Panc1 (cell line): ENCODE measurements at regions not wholly inside any gene's neighbourhood (a gene's known extent, or its start where the extent isn't known, plus 50 kb on each side); places are given as distances from the start of the nearest gene placed in this dataset.

Experiments
- ATAC-seq: fragments of 200-7000 bp; cut with Tn5 transposase; 2 replicates; pipeline ENCODE4 v1.9.1; 2020; ENCODE audit warnings: mild to moderate bottlenecking, moderate library complexity
- BruUV-seq: library from RNA; stranded (reverse); fragments of 400-500 nt; replicated peaks from 2 replicates; lab custom pipeline; 2021; lab: Mats Ljungman, UMichigan
- CTCF ChIA-PET: fragments of 300-600 bp; sonication (Branson Sonifier 250); formaldehyde crosslinking; loops from one replicate; lab custom pipeline; 2022; ENCODE audit warnings: antibody characterized with exemption; lab: Charles Lee
- POLR2A ChIA-PET: fragments of 300-600 bp; sonication (Branson Sonifier 250); formaldehyde crosslinking; loops from one replicate; lab custom pipeline; 2022; ENCODE audit warnings: antibody characterized with exemption; lab: Charles Lee
- DNase-seq: peaks from one replicate; pipeline ENCODE4 v3.0.0-alpha.2; 2010; ENCODE audit warnings: low read depth, low spot score
- H3K27ac ChIP-seq: 2 replicates; pipeline ENCODE4 v1.5.1; 2011; ENCODE audit warnings: mild to moderate bottlenecking, low read length, inconsistent platforms
- H3K27me3 ChIP-seq: fragments of 200-500 bp; sonication (Bioruptor generic); 2 replicates; pipeline ENCODE4 v1.6.0; 2014; ENCODE audit warnings: low read length, inconsistent platforms; ENCODE audit not compliant: control insufficient read depth, insufficient read depth
- H3K36me3 ChIP-seq: fragments of 200-500 bp; sonication (Bioruptor generic); 2 replicates; pipeline ENCODE4 v1.5.1; 2014; ENCODE audit warnings: inconsistent platforms, mild to moderate bottlenecking, low read length, moderate library complexity; ENCODE audit not compliant: control insufficient read depth, insufficient read depth
- H3K4me1 ChIP-seq: 2 replicates; pipeline ENCODE4 v1.5.1; 2011; ENCODE audit warnings: inconsistent platforms, mild to moderate bottlenecking, low read length, moderate library complexity; ENCODE audit not compliant: control insufficient read depth, insufficient read depth
- H3K4me3 ChIP-seq, 2 experiments: 2 replicates each; pipeline ENCODE4 v1.5.1; 2011 to 2012; ENCODE audit warnings: low read depth in 2 of 2, low read length in 2 of 2, mild to moderate bottlenecking in 2 of 2, inconsistent platforms in 1 of 2, moderate library complexity in 1 of 2
- H3K9me3 ChIP-seq: fragments of 200-500 bp; sonication (Bioruptor generic); 2 replicates; pipeline ENCODE4 v1.5.1; 2014; ENCODE audit warnings: low read depth, mild to moderate bottlenecking, inconsistent platforms, low read length, moderate library complexity; ENCODE audit not compliant: control insufficient read depth, insufficient read depth
- CTCF ChIP-seq: fragments of 450-650 bp; IDR thresholded peaks from 2 replicates; pipeline ENCODE4 v1.5.1; 2017; ENCODE audit warnings: mild to moderate bottlenecking
- TCF7L2 ChIP-seq: IDR thresholded peaks from 2 replicates; pipeline ENCODE4 v1.6.1; 2011; ENCODE audit warnings: mild to moderate bottlenecking, low read depth, low read length, inconsistent platforms
- in situ Hi-C: cut with HindIII; loops from 2 replicates; pipeline ENCODE4 v1.10.0; 2016; ENCODE audit warnings: low sequenced_read_pairs, low pct_unique_long_range_greater_than_20kb
- intact Hi-C: fragments of 100-400 bp; cut with micrococcal nuclease; formaldehyde crosslinking; loops from one replicate; pipeline ENCODE4 v1.10.0; 2022; ENCODE audit not compliant: unreplicated experiment
- TF ChIP-seq, protein P1 (sequence below), 2 experiments: IDR thresholded peaks; 2 replicates each; pipeline ENCODE4 v1.6.1; 2011 to 2012; ENCODE audit warnings: low read depth in 2 of 2, control low read depth in 1 of 2, low read length in 1 of 2, mild to moderate bottlenecking in 1 of 2, moderate library complexity in 1 of 2; ENCODE audit not compliant: insufficient read depth in 1 of 2

DNA sequence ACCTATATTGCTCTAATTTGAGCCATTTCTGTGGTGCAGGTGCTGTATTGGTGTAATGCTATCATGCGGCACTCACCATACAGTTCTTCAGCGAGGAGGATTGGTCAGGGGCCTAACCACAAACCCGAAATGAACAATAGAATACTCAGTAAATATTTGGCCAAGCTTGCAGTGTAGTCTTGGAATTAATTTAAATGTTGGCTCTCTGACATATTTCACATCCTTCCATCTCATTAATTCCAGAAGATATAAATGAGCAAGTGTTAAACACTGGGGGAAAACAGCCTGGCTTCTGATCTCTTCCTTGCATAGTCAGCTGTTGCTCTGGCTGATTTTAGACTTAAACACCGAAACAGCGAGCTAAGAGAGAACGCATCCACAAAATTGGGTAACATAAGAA, 663.1 kb upstream of the GHITM start:
- ATAC-seq (no peak), DNase-seq (no peak)
- POLR2A ChIA-PET = no interaction called here
- Histone ChIP-seq H3K27me3 (no peaks in the 10 kb centered on the region), H3K27ac (no peak overlapping the region), H3K4me3 (no peak overlapping the region), H3K4me1 (no peaks in the 10 kb centered on the region), H3K36me3 (no peaks in the 10 kb centered on the region), H3K9me3 (no peaks in the 10 kb centered on the region)
- CTCF ChIA-PET = no interaction called here
- TF ChIP-seq CTCF = no peak
- in situ Hi-C loops (no loop called here), intact Hi-C loops (no loop called here)
- no TSS peak for BruUV-seq

GRCh38 chr10:83489161-83489560, 650.1 kb upstream of the GHITM start:
- ChIA-PET POLR2A (no interaction called here), CTCF (no interaction called here)
- no peak overlapping the region for H3K4me3 ChIP-seq
- ATAC-seq = no peak
- no peaks in the 10 kb centered on the region for H3K36me3 ChIP-seq
- TF ChIP-seq, protein P1, sequence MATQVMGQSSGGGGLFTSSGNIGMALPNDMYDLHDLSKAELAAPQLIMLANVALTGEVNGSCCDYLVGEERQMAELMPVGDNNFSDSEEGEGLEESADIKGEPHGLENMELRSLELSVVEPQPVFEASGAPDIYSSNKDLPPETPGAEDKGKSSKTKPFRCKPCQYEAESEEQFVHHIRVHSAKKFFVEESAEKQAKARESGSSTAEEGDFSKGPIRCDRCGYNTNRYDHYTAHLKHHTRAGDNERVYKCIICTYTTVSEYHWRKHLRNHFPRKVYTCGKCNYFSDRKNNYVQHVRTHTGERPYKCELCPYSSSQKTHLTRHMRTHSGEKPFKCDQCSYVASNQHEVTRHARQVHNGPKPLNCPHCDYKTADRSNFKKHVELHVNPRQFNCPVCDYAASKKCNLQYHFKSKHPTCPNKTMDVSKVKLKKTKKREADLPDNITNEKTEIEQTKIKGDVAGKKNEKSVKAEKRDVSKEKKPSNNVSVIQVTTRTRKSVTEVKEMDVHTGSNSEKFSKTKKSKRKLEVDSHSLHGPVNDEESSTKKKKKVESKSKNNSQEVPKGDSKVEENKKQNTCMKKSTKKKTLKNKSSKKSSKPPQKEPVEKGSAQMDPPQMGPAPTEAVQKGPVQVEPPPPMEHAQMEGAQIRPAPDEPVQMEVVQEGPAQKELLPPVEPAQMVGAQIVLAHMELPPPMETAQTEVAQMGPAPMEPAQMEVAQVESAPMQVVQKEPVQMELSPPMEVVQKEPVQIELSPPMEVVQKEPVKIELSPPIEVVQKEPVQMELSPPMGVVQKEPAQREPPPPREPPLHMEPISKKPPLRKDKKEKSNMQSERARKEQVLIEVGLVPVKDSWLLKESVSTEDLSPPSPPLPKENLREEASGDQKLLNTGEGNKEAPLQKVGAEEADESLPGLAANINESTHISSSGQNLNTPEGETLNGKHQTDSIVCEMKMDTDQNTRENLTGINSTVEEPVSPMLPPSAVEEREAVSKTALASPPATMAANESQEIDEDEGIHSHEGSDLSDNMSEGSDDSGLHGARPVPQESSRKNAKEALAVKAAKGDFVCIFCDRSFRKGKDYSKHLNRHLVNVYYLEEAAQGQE (IDR thresholded peaks at IDR 0.05; ENCODE audit: insufficient read depth in 1 of 2, low read depth in 2 of 2, low read length in 1 of 2) = no peak
- H3K9me3 ChIP-seq = no peaks in the 10 kb centered on the region
- H3K4me1 ChIP-seq = no peaks in the 10 kb centered on the region
- intact Hi-C loops = no loop called here
- no peak for DNase-seq
- in situ Hi-C loops = no loop called here
- no peaks in the 10 kb centered on the region for H3K27me3 ChIP-seq
- H3K27ac ChIP-seq = no peak overlapping the region
- no TSS peak for BruUV-seq

DNA sequence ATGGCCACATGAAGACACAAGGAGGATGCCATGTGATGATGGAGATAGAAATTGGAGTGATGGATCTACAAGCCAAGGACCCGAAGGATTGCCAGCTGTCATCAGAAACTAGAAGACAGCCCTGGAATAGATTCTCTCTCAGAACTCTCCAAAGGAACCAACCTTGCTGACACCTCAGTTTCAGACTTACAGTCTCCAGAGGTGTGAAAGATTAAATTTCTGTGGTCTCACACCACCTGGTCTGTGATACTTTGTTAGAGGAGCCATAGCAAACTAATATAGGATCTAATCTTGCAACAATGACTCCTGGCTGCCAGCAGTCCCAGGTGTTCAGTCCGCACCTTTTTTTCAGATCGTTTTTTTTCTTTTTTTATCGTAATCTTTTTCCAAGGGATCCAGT, 647.3 kb upstream of the GHITM start:
- in situ Hi-C loops = no loop called here
- Histone ChIP-seq H3K9me3 (no peaks in the 10 kb centered on the region), H3K36me3 (no peaks in the 10 kb centered on the region), H3K27ac (no peak overlapping the region), H3K4me1 (no peaks in the 10 kb centered on the region), H3K4me3 (no peak overlapping the region), H3K27me3 (no peaks in the 10 kb centered on the region)
- TF ChIP-seq TCF7L2 = no peak
- no peak for TF ChIP-seq CTCF
- TF ChIP-seq, protein P1 (IDR thresholded peaks at IDR 0.05; ENCODE audit: insufficient read depth in 1 of 2, low read depth in 2 of 2, low read length in 1 of 2) = no peak
- intact Hi-C loops = loop anchor here (10.0 kb wide), 1 partner anchor 1037 kb away; no protein-coding TSS in a partner anchor
- ChIA-PET CTCF (no interaction called here), POLR2A (no interaction called here)
- BruUV-seq = no TSS peak
- ATAC-seq (no peak), DNase-seq (no peak)
